HG03521 (cell line): ENCODE measurements at regions not wholly inside any gene's neighbourhood (a gene's known extent, or its start where the extent isn't known, plus 50 kb on each side); places are given as distances from the start of the nearest gene placed in this dataset.

Experiments used
- ATAC-seq: cut with Tn5 transposase; IDR thresholded peaks from one replicate; pipeline ENCODE4 v1.9.1; 2021; ENCODE audit warnings: mild to moderate bottlenecking, moderate library complexity; ENCODE audit not compliant: unreplicated experiment

- no peak for ATAC-seq
These were observed 196.1 kb upstream of the PACRGL start for GRCh38 chr4:20504146-20504545.

- no peak for ATAC-seq
These were observed 194.3 kb upstream of the PACRGL start for GRCh38 chr4:20505927-20506326.

GRCh38 chr4:20506827-20507226 lies 193.4 kb upstream of the PACRGL start:
- ATAC-seq = no peak

GRCh38 chr4:20509315-20509714 lies 190.9 kb upstream of the PACRGL start:
- ATAC-seq = no peak

- ATAC-seq = no peak
These were observed 188.0 kb upstream of the PACRGL start for GRCh38 chr4:20512033-20512792.

GRCh38 chr4:20512985-20513384 lies 187.3 kb upstream of the PACRGL start:
- ATAC-seq = no peak

- no peak for ATAC-seq
These were observed 179.4 kb upstream of the PACRGL start for GRCh38 chr4:20520901-20521300.

- ATAC-seq = no peak
These were observed 171.8 kb upstream of the PACRGL start for GRCh38 chr4:20528508-20528907.

GRCh38 chr4:20529691-20530090 lies 170.6 kb upstream of the PACRGL start:
- no peak for ATAC-seq

GRCh38 chr4:20532116-20532790 lies 168.0 kb upstream of the PACRGL start:
- ATAC-seq = no peak

GRCh38 chr4:20532871-20533870 lies 167.1 kb upstream of the PACRGL start:
- no peak for ATAC-seq

- no peak for ATAC-seq
These were observed 161.4 kb upstream of the PACRGL start for GRCh38 chr4:20538905-20539304.

- no peak for ATAC-seq
These were observed 157.1 kb upstream of the PACRGL start for GRCh38 chr4:20543131-20543530.

GRCh38 chr4:20544645-20545044 lies 155.6 kb upstream of the PACRGL start:
- ATAC-seq = no peak

GRCh38 chr4:20552004-20552403 lies 148.3 kb upstream of the PACRGL start:
- no peak for ATAC-seq

- ATAC-seq = no peak
These were observed 146.1 kb upstream of the PACRGL start for GRCh38 chr4:20554134-20554533.

GRCh38 chr4:20565075-20565721 lies 135.1 kb upstream of the PACRGL start:
- ATAC-seq = no peak

- ATAC-seq = no peak
These were observed 129.1 kb upstream of the PACRGL start for GRCh38 chr4:20570981-20571715.

- ATAC-seq = no peak
These were observed 127.3 kb upstream of the PACRGL start for GRCh38 chr4:20572976-20573375.

GRCh38 chr4:20574986-20575385 lies 125.3 kb upstream of the PACRGL start:
- no peak for ATAC-seq
